B cell (primary cell): ENCODE measurements at regions not wholly inside any gene's neighbourhood (a gene's known extent, or its start where the extent isn't known, plus 50 kb on each side); places are given as distances from the start of the nearest gene placed in this dataset.

ENCODE experiments used
- EZH2 ChIP-seq: IDR thresholded peaks from 2 replicates; pipeline ENCODE4 v1.6.1; 2012; ENCODE audit warnings: borderline replicate concordance, low read depth, mild to moderate bottlenecking, moderate library complexity, low read length; ENCODE audit not compliant: insufficient read depth, poor library complexity, severe bottlenecking
- TF ChIP-seq, protein P1 (sequence below): fragments of 200-600 bp; IDR thresholded peaks from one replicate; pipeline ENCODE4 v1.8.0; 2022; ENCODE audit warnings: antibody characterized with exemption, mild to moderate bottlenecking

DNA sequence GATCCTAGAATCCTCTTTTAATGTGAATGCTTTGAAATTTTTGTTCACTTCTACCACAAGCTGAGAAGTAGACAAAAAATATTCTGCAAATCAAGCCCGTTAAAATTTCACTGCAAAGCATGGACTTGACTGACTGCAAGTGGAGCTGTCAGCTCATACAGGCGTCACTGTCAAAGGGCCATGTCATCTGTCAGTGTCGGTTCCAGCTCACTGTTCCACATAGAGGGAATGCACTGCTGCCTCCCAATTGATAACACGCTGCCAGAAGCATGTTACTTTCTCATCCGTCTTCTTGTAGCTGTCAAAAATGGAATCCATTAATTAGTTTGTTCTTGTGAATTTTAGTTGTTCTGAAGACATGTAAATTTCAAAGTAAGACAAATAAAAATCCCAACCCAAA lies 50.4 kb upstream of the FBXL4 start:
- TF ChIP-seq, protein P1, sequence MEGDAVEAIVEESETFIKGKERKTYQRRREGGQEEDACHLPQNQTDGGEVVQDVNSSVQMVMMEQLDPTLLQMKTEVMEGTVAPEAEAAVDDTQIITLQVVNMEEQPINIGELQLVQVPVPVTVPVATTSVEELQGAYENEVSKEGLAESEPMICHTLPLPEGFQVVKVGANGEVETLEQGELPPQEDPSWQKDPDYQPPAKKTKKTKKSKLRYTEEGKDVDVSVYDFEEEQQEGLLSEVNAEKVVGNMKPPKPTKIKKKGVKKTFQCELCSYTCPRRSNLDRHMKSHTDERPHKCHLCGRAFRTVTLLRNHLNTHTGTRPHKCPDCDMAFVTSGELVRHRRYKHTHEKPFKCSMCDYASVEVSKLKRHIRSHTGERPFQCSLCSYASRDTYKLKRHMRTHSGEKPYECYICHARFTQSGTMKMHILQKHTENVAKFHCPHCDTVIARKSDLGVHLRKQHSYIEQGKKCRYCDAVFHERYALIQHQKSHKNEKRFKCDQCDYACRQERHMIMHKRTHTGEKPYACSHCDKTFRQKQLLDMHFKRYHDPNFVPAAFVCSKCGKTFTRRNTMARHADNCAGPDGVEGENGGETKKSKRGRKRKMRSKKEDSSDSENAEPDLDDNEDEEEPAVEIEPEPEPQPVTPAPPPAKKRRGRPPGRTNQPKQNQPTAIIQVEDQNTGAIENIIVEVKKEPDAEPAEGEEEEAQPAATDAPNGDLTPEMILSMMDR = no peak
- TF ChIP-seq EZH2 = no peak
